ENCODE measurements at regions not wholly inside any gene's neighbourhood (a gene's known extent, or its start where the extent isn't known, plus 50 kb on each side); places are given as distances from the start of the nearest gene placed in this dataset.
"Not testable (repeated sequence)": the region's sequence is repeated elsewhere in the genome, so short reads cannot be mapped to it uniquely, and the experiment has no call there.

GRCh38 chr3:567488-568185 is 371.1 kb downstream of the CHL1 start:
- Histone ChIP-seq H3K4me3 (ENCODE audit: insufficient read depth, low read length, poor library complexity, severe bottlenecking) (no peak overlapping the region), H3K36me3 (ENCODE audit: low read length) (no peaks in the 10 kb centered on the region), H4K20me1 (ENCODE audit: low read depth, low read length) (no peaks in the 10 kb centered on the region), H2AFZ (ENCODE audit: low read depth, low read length, severe bottlenecking) (no peak overlapping the region), H3K27me3 (ENCODE audit: low read length) (no peaks in the 10 kb centered on the region), H3K9me3 (ENCODE audit: insufficient read depth, low read length) (no peaks in the 10 kb centered on the region), H3K27ac (ENCODE audit: low read depth, low read length) (no peak overlapping the region), H3K9ac (ENCODE audit: low read length) (no peak overlapping the region), H3K9me2 (replicated peaks; ENCODE audit: insufficient read depth, low read length) (no peaks in the 10 kb centered on the region), H3F3A (ENCODE audit: insufficient read depth) (no peaks in the 10 kb centered on the region), H3K4me2 (ENCODE audit: low read depth, low read length, poor library complexity, severe bottlenecking) (no peak overlapping the region), H3K79me2 (ENCODE audit: insufficient read depth, low read length) (no peaks in the 10 kb centered on the region)
- no peak for TF ChIP-seq CTCF (IDR thresholded peaks at IDR 0.05; ENCODE audit: insufficient read depth, low read length, poor library complexity, severe bottlenecking)
- no peak for TF ChIP-seq EZH2phosphoT487 (conservative IDR thresholded peaks at IDR 0.05; ENCODE audit: low read length)

DNA sequence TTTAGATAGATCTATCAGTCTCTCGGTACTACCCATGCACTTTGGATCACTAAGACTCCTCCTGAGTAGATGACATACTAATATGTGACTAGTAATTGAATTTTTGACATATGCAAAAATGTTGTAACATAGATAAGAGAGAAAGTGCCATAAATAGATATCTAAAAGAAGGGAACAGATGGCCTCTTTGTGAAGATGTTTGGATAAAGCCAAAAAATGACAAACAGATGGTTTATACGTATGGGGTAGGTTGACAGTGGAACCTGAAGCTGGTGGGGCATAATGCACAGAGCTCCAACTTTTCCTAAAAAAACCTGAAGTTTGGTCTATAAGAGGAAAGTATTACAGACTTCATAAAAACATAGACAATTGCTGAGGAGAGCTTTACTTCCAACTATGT is 383.0 kb downstream of the CHL1 start:
- H3K4me3 ChIP-seq (ENCODE audit: insufficient read depth, low read length, poor library complexity, severe bottlenecking); H3F3A ChIP-seq (ENCODE audit: insufficient read depth); H3K9me3 ChIP-seq (ENCODE audit: insufficient read depth, low read length); H4K20me1 ChIP-seq (ENCODE audit: low read depth, low read length); H3K27ac ChIP-seq (ENCODE audit: low read depth, low read length); H3K36me3 ChIP-seq (ENCODE audit: low read length); H3K4me2 ChIP-seq (ENCODE audit: low read depth, low read length, poor library complexity, severe bottlenecking); H3K27me3 ChIP-seq (ENCODE audit: low read length); H3K9me2 ChIP-seq (replicated peaks; ENCODE audit: insufficient read depth, low read length); H2AFZ ChIP-seq (ENCODE audit: low read depth, low read length, severe bottlenecking); H3K79me2 ChIP-seq (ENCODE audit: insufficient read depth, low read length); H3K9ac ChIP-seq (ENCODE audit: low read length): not testable (repeated sequence)

DNA sequence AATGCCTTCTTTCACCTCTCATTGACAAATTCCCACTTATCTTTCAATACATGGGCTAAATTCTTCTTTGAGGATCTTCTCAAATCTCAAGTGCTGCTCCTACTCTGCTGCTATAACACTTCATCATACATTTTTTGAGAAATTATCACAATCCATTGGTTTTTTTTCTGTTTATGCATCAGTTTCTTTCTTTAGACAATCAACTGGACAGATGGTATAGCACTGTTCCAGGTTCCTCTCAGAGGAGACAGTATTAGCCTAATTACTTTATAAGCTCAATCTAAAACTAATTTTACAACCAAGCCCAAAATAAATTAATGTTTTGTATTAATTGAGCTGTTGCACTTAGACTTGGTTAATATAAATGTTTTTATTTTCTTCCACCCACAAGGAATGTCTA is 392.5 kb downstream of the CHL1 start:
- H4K20me1 ChIP-seq (ENCODE audit: low read depth, low read length); H3K9me3 ChIP-seq (ENCODE audit: insufficient read depth, low read length); H3K4me3 ChIP-seq (ENCODE audit: insufficient read depth, low read length, poor library complexity, severe bottlenecking); H3K9me2 ChIP-seq (replicated peaks; ENCODE audit: insufficient read depth, low read length); H3K27ac ChIP-seq (ENCODE audit: low read depth, low read length); H3K27me3 ChIP-seq (ENCODE audit: low read length); H3K79me2 ChIP-seq (ENCODE audit: insufficient read depth, low read length); H3F3A ChIP-seq (ENCODE audit: insufficient read depth); H3K36me3 ChIP-seq (ENCODE audit: low read length); H3K4me2 ChIP-seq (ENCODE audit: low read depth, low read length, poor library complexity, severe bottlenecking); H2AFZ ChIP-seq (ENCODE audit: low read depth, low read length, severe bottlenecking); H3K9ac ChIP-seq (ENCODE audit: low read length): not testable (repeated sequence)

GRCh38 chr3:597304-597703 is 400.7 kb downstream of the CHL1 start:
- H3K9ac ChIP-seq (ENCODE audit: low read length); H3K4me2 ChIP-seq (ENCODE audit: low read depth, low read length, poor library complexity, severe bottlenecking): not testable (repeated sequence)

DNA sequence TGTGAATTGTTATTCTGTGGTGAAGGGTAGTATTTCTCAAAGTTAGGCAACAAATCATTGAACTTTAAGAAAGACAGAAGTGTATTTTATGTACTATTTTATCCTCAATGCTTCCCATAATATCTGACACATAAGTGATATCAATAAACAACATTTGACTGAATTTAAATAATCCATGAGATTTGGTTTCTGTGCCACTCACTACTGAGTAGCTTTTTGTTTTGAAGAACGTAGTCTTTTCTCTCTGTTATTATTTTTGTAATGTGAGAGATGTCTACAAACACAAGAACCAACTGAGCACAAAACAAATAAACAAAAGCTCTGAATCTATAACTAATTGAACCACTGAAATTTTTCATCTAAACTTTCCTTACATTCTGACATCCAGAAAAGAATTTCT is 401.2 kb downstream of the CHL1 start:
- not testable (repeated sequence) for H3K27ac ChIP-seq (ENCODE audit: low read depth, low read length); H2AFZ ChIP-seq (ENCODE audit: low read depth, low read length, severe bottlenecking); H3K36me3 ChIP-seq (ENCODE audit: low read length); H3K4me3 ChIP-seq (ENCODE audit: insufficient read depth, low read length, poor library complexity, severe bottlenecking); H3K4me2 ChIP-seq (ENCODE audit: low read depth, low read length, poor library complexity, severe bottlenecking); H3F3A ChIP-seq (ENCODE audit: insufficient read depth); H4K20me1 ChIP-seq (ENCODE audit: low read depth, low read length); H3K79me2 ChIP-seq (ENCODE audit: insufficient read depth, low read length); H3K27me3 ChIP-seq (ENCODE audit: low read length); H3K9ac ChIP-seq (ENCODE audit: low read length); H3K9me2 ChIP-seq (replicated peaks; ENCODE audit: insufficient read depth, low read length); H3K9me3 ChIP-seq (ENCODE audit: insufficient read depth, low read length)

More at GRCh38 chr3:597304-597703, 400.7 kb downstream of the CHL1 start:
- H3K36me3 ChIP-seq (ENCODE audit: low read length); H3K4me3 ChIP-seq (ENCODE audit: insufficient read depth, low read length, poor library complexity, severe bottlenecking); H3K79me2 ChIP-seq (ENCODE audit: insufficient read depth, low read length); H2AFZ ChIP-seq (ENCODE audit: low read depth, low read length, severe bottlenecking); H3K27me3 ChIP-seq (ENCODE audit: low read length); H3K9me2 ChIP-seq (replicated peaks; ENCODE audit: insufficient read depth, low read length); H3K9me3 ChIP-seq (ENCODE audit: insufficient read depth, low read length); H4K20me1 ChIP-seq (ENCODE audit: low read depth, low read length); H3F3A ChIP-seq (ENCODE audit: insufficient read depth); H3K27ac ChIP-seq (ENCODE audit: low read depth, low read length): not testable (repeated sequence)

DNA sequence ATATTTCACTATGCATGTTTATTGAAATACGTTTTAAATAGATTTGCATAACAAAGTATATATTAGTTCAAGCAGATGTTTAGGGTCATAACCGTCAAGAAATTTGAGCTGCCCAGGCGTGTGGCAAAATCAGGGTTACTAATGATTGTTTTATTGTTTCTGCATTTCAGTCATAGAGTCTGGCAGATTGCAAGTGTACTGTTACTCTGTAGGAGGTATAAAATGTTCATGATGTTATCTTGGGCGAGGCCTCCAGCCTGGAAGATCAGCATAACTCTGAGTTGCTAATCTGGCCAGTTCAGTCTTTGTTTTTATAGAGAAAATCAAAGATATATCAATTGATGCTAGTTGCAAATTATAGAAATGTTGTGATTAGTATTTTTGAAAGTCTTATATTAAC is 410.9 kb downstream of the CHL1 start:
- H3K9me2 ChIP-seq (replicated peaks; ENCODE audit: insufficient read depth, low read length); H3K27ac ChIP-seq (ENCODE audit: low read depth, low read length); H3K27me3 ChIP-seq (ENCODE audit: low read length); H2AFZ ChIP-seq (ENCODE audit: low read depth, low read length, severe bottlenecking); H3K4me2 ChIP-seq (ENCODE audit: low read depth, low read length, poor library complexity, severe bottlenecking); H3K9me3 ChIP-seq (ENCODE audit: insufficient read depth, low read length); H3K9ac ChIP-seq (ENCODE audit: low read length); H3F3A ChIP-seq (ENCODE audit: insufficient read depth); H3K4me3 ChIP-seq (ENCODE audit: insufficient read depth, low read length, poor library complexity, severe bottlenecking); H3K36me3 ChIP-seq (ENCODE audit: low read length); H4K20me1 ChIP-seq (ENCODE audit: low read depth, low read length); H3K79me2 ChIP-seq (ENCODE audit: insufficient read depth, low read length): not testable (repeated sequence)
